HepG2 (cell line): ENCODE measurements at regions not wholly inside any gene's neighbourhood (a gene's known extent, or its start where the extent isn't known, plus 50 kb on each side); places are given as distances from the start of the nearest gene placed in this dataset.

Source experiments
- ATAC-seq: fragments of 200-7000 bp; cut with Tn5 transposase; 3 replicates; pipeline ENCODE4 v1.9.1; 2020; ENCODE audit warnings: mild to moderate bottlenecking, moderate library complexity
- BruUV-seq: library from RNA; stranded (reverse); fragments of 400-500 nt; replicated peaks from 2 replicates; lab custom pipeline; 2021; lab: Mats Ljungman, UMichigan
- CTCF ChIA-PET: fragments of 300-600 bp; formaldehyde crosslinking; extraction: SDS; loops from one replicate; lab custom pipeline; 2021; ENCODE audit warnings: low total read pairs, inconsistent platforms, low intra/inter-chr PET ratio; lab: Yijun Ruan, JAX
- POLR2A ChIA-PET: fragments of 350-600 bp; sonication (Branson Sonifier 250); formaldehyde crosslinking; loops from one replicate; lab custom pipeline; 2020; ENCODE audit warnings: antibody characterized with exemption, inconsistent platforms; lab: Yijun Ruan, JAX
- DNase-seq: peaks from one replicate; pipeline ENCODE4 v3.0.0-alpha.2; 2015; ENCODE audit warnings: low spot score
- FAIRE-seq: peaks from 3 replicates; lab custom pipeline; 2011; peaks lifted over from hg19 to GRCh38; lab: Jason Lieb, UNC
- H2AFZ ChIP-seq: one replicate; pipeline ENCODE4 v1.6.1; 2011; ENCODE audit warnings: low read length, inconsistent platforms
- H3K27ac ChIP-seq: fragments of 300-600 bp; 3 replicates; pipeline ENCODE4 v1.8.0; 2011; ENCODE audit warnings: mixed run types, mild to moderate bottlenecking, mixed read lengths, low read length, inconsistent platforms; ENCODE audit not compliant: insufficient read depth; ENCODE audit errors: extremely low read length
- H3K27me3 ChIP-seq, 2 experiments: fragments of 200-600 bp in 1 of 2; 2 replicates in 1 of 2; 3 replicates in 1 of 2; pipeline versions ENCODE4 v1.6.0 to v1.8.0; 2011; ENCODE audit warnings: low read length in 2 of 2, mild to moderate bottlenecking in 2 of 2, moderate library complexity in 2 of 2, inconsistent platforms in 1 of 2; ENCODE audit not compliant: insufficient read depth in 2 of 2, control insufficient read depth in 1 of 2
- H3K36me3 ChIP-seq, 2 experiments: fragments of 200-600 bp in 1 of 2; replicated peaks in 1 of 2; 2 replicates in 1 of 2; 3 replicates in 1 of 2; pipeline versions ENCODE4 v1.5.1 to v1.8.0; 2011; ENCODE audit warnings: low read length in 2 of 2, inconsistent platforms in 1 of 2; ENCODE audit not compliant: insufficient read depth in 2 of 2, control insufficient read depth in 1 of 2
- H3K4me1 ChIP-seq: 2 replicates; pipeline ENCODE4 v1.5.1; 2012; ENCODE audit warnings: low read length, inconsistent platforms; ENCODE audit not compliant: insufficient read depth
- H3K4me2 ChIP-seq: 2 replicates; pipeline ENCODE4 v1.6.0; 2011; ENCODE audit warnings: low read depth, low read length, inconsistent platforms
- H3K4me3 ChIP-seq, 3 experiments: fragments of 200-600 bp in 1 of 3; sonication (generic), shearing (Covaris generic) in 1 of 3; replicated peaks in 1 of 3; 2 replicates each; pipeline ENCODE4 v1.5.1; 2011 to 2016; ENCODE audit warnings: low read length in 3 of 3, inconsistent platforms in 2 of 3, low read depth in 2 of 3, mild to moderate bottlenecking in 2 of 3, control low read depth in 1 of 3, mixed read lengths in 1 of 3; ENCODE audit not compliant: insufficient read depth in 1 of 3
- H3K79me2 ChIP-seq: one replicate; pipeline ENCODE4 v1.6.1; 2011; ENCODE audit warnings: low read length, inconsistent platforms; ENCODE audit not compliant: insufficient read depth
- H3K9ac ChIP-seq: 2 replicates; pipeline ENCODE4 v1.6.0; 2011; ENCODE audit warnings: mild to moderate bottlenecking, low read depth, low read length, inconsistent platforms; ENCODE audit not compliant: insufficient read depth
- H3K9me3 ChIP-seq: 2 replicates; pipeline ENCODE4 v1.5.1; 2012; ENCODE audit warnings: mild to moderate bottlenecking, low read length
- H4K20me1 ChIP-seq: 2 replicates; pipeline ENCODE4 v1.6.0; 2011; ENCODE audit warnings: inconsistent platforms, mild to moderate bottlenecking, low read length, moderate library complexity; ENCODE audit not compliant: insufficient read depth
- ATF7-NPFF ChIP-seq: sonication (generic); formaldehyde crosslinking; IDR thresholded peaks from 2 replicates; pipeline ENCODE4 v1.8.1; 2023; ENCODE audit warnings: mild to moderate bottlenecking, low read depth, missing genetic modification reagents, moderate library complexity
- ATM ChIP-seq: fragments of 450-650 bp; IDR thresholded peaks from 2 replicates; pipeline ENCODE4 v1.7.1; 2017; ENCODE audit warnings: mild to moderate bottlenecking, borderline replicate concordance
- ETS1 ChIP-seq: sonication (generic); formaldehyde crosslinking; IDR thresholded peaks from 2 replicates; pipeline ENCODE4 v1.4.0; 2020; ENCODE audit warnings: missing genetic modification reagents
- GABPA ChIP-seq, 2 experiments: IDR thresholded peaks; 2 replicates each; pipeline ENCODE4 v1.6.1; 2011 to 2016; ENCODE audit warnings: low read depth in 2 of 2, low read length in 1 of 2, missing biosample characterization in 1 of 2, missing genetic modification characterization in 1 of 2
- HDAC2 ChIP-seq: sonication (generic); formaldehyde crosslinking; IDR thresholded peaks from 2 replicates; pipeline ENCODE4 v1.4.0; 2020; ENCODE audit warnings: missing genetic modification reagents
- MAFF ChIP-seq: IDR thresholded peaks from 2 replicates; pipeline ENCODE4 v1.6.1; 2011; ENCODE audit warnings: low read depth, low read length, improper control_type of control experiment
- MAFK ChIP-seq, 2 experiments: IDR thresholded peaks in 1 of 2; conservative IDR thresholded peaks in 1 of 2; 2 replicates each; pipeline ENCODE4 v1.6.1; 2011; ENCODE audit warnings: improper control_type of control experiment in 2 of 2, low read length in 2 of 2
- MIER2 ChIP-seq: IDR thresholded peaks from 2 replicates; pipeline ENCODE4 v1.6.1; 2016; ENCODE audit warnings: missing biosample characterization, missing genetic modification reagents
- SSRP1 ChIP-seq: IDR thresholded peaks from 2 replicates; pipeline ENCODE4 v1.6.1; 2016; ENCODE audit warnings: control low read depth
- ZNF878 ChIP-seq: sonication (generic); formaldehyde crosslinking; IDR thresholded peaks from 2 replicates; pipeline ENCODE4 v1.8.1; 2023; ENCODE audit warnings: mild to moderate bottlenecking, missing genetic modification reagents, moderate library complexity
- WGBS: methylation state at CpG from one replicate; pipeline ENCODE4 v1.1.6; 2017; ENCODE audit warnings: low lambda C conversion rate; 5-methylcytosine and 5-hydroxymethylcytosine counted together
- in situ Hi-C: cut with HindIII; loops from 2 replicates; pipeline ENCODE4 v1.10.0; 2017; ENCODE audit warnings: low pct_unique_long_range_greater_than_20kb; ENCODE audit not compliant: extremely low pct_ligation_motif_present
- intact Hi-C: fragments of 100-400 bp; cut with micrococcal nuclease; formaldehyde crosslinking; loops from one replicate; pipeline ENCODE4 v1.10.0; 2022; ENCODE audit not compliant: unreplicated experiment

- CTCF ChIA-PET = no interaction called here
- intact Hi-C loops = no loop called here
Observed at GRCh38 chr2:144026753-144027152, 493.2 kb downstream of the ZEB2 start.

GRCh38 chr2:144020047-144020446 lies 499.9 kb downstream of the ZEB2 start:
- DNase-seq (no peak), ATAC-seq (no peak), FAIRE-seq (no peak)
- Histone ChIP-seq H3K4me1 (0 out of 2 replicates have a peak, but pooled peaks cover 6% of the 10 kb centered on the region), H3K9ac (no peak overlapping the region), H3K4me2 (no peak overlapping the region), H2AFZ (no peak overlapping the region), H3K4me3 (no peak overlapping the region), H3K36me3 (no peaks in the 10 kb centered on the region), H4K20me1 (no peaks in the 10 kb centered on the region), H3K9me3 (peaks cover 17% of the 10 kb centered on the region), H3K27ac (no peak overlapping the region), H3K27me3 (no peaks in the 10 kb centered on the region), H3K79me2 (no peaks in the 10 kb centered on the region)
- in situ Hi-C loops = no loop called here
- no peak for TF ChIP-seq ATF7-NPFF (CRISPR knock-in tag)
- no peak for TF ChIP-seq ZNF878 (CRISPR knock-in tag)
- no peak for TF ChIP-seq HDAC2 (CRISPR knock-in tag)
- no peak for TF ChIP-seq SSRP1 (CRISPR knock-in tag)
- no peak for TF ChIP-seq ETS1 (CRISPR knock-in tag)
- no peak for TF ChIP-seq ATM
- 43% methylated on average over 6 of the region's 6 CpGs for WGBS
- POLR2A ChIA-PET = no interaction called here
- CTCF ChIA-PET = no interaction called here
- BruUV-seq = no TSS peak
- intact Hi-C loops = no loop called here

More at GRCh38 chr2:144026753-144027152, 493.2 kb downstream of the ZEB2 start:
- in situ Hi-C loops = no loop called here
- Histone ChIP-seq H2AFZ (no peak overlapping the region), H3K9ac (no peak overlapping the region), H3K4me3 (no peak overlapping the region), H3K27me3 (no peaks in the 10 kb centered on the region), H4K20me1 (no peaks in the 10 kb centered on the region), H3K4me2 (no peak overlapping the region), H3K36me3 (no peaks in the 10 kb centered on the region), H3K79me2 (no peaks in the 10 kb centered on the region), H3K27ac (no peak overlapping the region), H3K9me3 (peaks cover 11% of the 10 kb centered on the region), H3K4me1 (no peaks in the 10 kb centered on the region)
- FAIRE-seq (no peak), ATAC-seq (no peak), DNase-seq (no peak)
- POLR2A ChIA-PET = no interaction called here
- BruUV-seq = no TSS peak
- WGBS = 82% methylated on average over 1 of the region's 1 CpG
- TF ChIP-seq MAFK (conservative IDR thresholded peaks at IDR 0.05 in 1 of 2, IDR thresholded peaks at IDR 0.05 in 1 of 2; ENCODE audit: low read length in 2 of 2) = peak in 1 of 2 experiments; percentile 64; a peak in 3 of 4 replicates
- peak; percentile 52 for TF ChIP-seq MAFF
- TF ChIP-seq MIER2 (CRISPR knock-in tag) = no peak
- TF ChIP-seq GABPA (IDR thresholded peaks at IDR 0.05; ENCODE audit: low read depth, low read length) = no peak
- TF ChIP-seq GABPA (CRISPR knock-in tag; IDR thresholded peaks at IDR 0.05; ENCODE audit: low read depth) = no peak
